CD4-positive, alpha-beta T cell (primary cell): ENCODE measurements at regions not wholly inside any gene's neighbourhood (a gene's known extent, or its start where the extent isn't known, plus 50 kb on each side); places are given as distances from the start of the nearest gene placed in this dataset.

Experiments used
- ATAC-seq: fragments of 200-7000 bp; cut with Tn5 transposase; one replicate; pipeline ENCODE4 v1.10.0; 2022; ENCODE audit warnings: mild to moderate bottlenecking; ENCODE audit not compliant: poor library complexity
- CTCF ChIA-PET: fragments of 350-600 bp; sonication (Branson Sonifier 250); formaldehyde crosslinking; loops from one replicate; lab custom pipeline; 2021; ENCODE audit warnings: antibody characterized with exemption, inconsistent platforms; lab: Charles Lee
- POLR2A ChIA-PET: fragments of 350-600 bp; sonication (Branson Sonifier 250); formaldehyde crosslinking; loops from one replicate; lab custom pipeline; 2021; ENCODE audit warnings: antibody characterized with exemption, inconsistent platforms; lab: Charles Lee
- DNase-seq, 14 experiments: peaks; one replicate each; pipeline ENCODE4 v3.0.0-alpha.2; 2013 to 2020; ENCODE audit warnings: mixed read lengths in 2 of 14
- H3K27ac ChIP-seq, 2 donors: one replicate each; pipeline versions ENCODE4 v1.5.1 to v1.7.0; 2013; ENCODE audit warnings: low read length in 2 of 2, low read depth in 1 of 2, mild to moderate bottlenecking in 1 of 2
- H3K27me3 ChIP-seq, 2 experiments: 1 replicate in 1 of 2; 2 replicates in 1 of 2; pipeline versions ENCODE4 v1.6.1 to v1.7.0; 2013; ENCODE audit warnings: low read length in 2 of 2, control low read depth in 1 of 2, mild to moderate bottlenecking in 1 of 2, moderate library complexity in 1 of 2; ENCODE audit not compliant: insufficient read depth in 2 of 2, control insufficient read depth in 1 of 2
- H3K36me3 ChIP-seq: one replicate; pipeline ENCODE4 v1.6.1; 2013; ENCODE audit warnings: low read length, control low read depth; ENCODE audit not compliant: insufficient read depth
- H3K4me1 ChIP-seq: one replicate; pipeline ENCODE4 v1.6.1; 2013; ENCODE audit warnings: low read length, control low read depth; ENCODE audit not compliant: insufficient read depth
- H3K4me3 ChIP-seq: one replicate; pipeline ENCODE4 v1.5.1; 2013; ENCODE audit warnings: mild to moderate bottlenecking, low read length, moderate library complexity
- H3K9me3 ChIP-seq, 2 experiments: 1 replicate in 1 of 2; 2 replicates in 1 of 2; pipeline versions ENCODE4 v1.6.1 to v1.7.0; 2013; ENCODE audit warnings: low read length in 2 of 2, mild to moderate bottlenecking in 2 of 2, control low read depth in 1 of 2, moderate library complexity in 1 of 2; ENCODE audit not compliant: control insufficient read depth in 1 of 2, insufficient read depth in 1 of 2
- H3K27ac Mint-ChIP-seq: one replicate; pipeline ENCODE4 v1.8.0; 2020; ENCODE audit warnings: mixed read lengths
- H3K27me3 Mint-ChIP-seq: one replicate; pipeline ENCODE4 v1.8.0; 2021; ENCODE audit warnings: mixed read lengths
- H3K36me3 Mint-ChIP-seq: one replicate; pipeline ENCODE4 v1.8.0; 2021; ENCODE audit warnings: low read depth, mixed read lengths
- H3K4me1 Mint-ChIP-seq: one replicate; pipeline ENCODE4 v1.8.0; 2021; ENCODE audit warnings: low read depth, mixed read lengths
- H3K4me3 Mint-ChIP-seq: one replicate; pipeline ENCODE4 v1.8.0; 2020; ENCODE audit warnings: mild to moderate bottlenecking, mixed read lengths
- H3K9me3 Mint-ChIP-seq: one replicate; pipeline ENCODE4 v1.8.0; 2020; ENCODE audit warnings: mixed read lengths
- intact Hi-C, 2 experiments: fragments of 100-400 bp; cut with DNase I in 1 of 2; cut with micrococcal nuclease in 1 of 2; formaldehyde crosslinking; loops; one replicate each; pipeline versions ENCODE4 v1.15.1 to v1.9.0; 2023 to 2025; cut with DNase I, micrococcal nuclease
- TF ChIP-seq, protein P1 (sequence below): fragments of 200-600 bp; IDR thresholded peaks from one replicate; pipeline ENCODE4 v1.8.0; 2022; ENCODE audit warnings: antibody characterized with exemption, mild to moderate bottlenecking

DNA sequence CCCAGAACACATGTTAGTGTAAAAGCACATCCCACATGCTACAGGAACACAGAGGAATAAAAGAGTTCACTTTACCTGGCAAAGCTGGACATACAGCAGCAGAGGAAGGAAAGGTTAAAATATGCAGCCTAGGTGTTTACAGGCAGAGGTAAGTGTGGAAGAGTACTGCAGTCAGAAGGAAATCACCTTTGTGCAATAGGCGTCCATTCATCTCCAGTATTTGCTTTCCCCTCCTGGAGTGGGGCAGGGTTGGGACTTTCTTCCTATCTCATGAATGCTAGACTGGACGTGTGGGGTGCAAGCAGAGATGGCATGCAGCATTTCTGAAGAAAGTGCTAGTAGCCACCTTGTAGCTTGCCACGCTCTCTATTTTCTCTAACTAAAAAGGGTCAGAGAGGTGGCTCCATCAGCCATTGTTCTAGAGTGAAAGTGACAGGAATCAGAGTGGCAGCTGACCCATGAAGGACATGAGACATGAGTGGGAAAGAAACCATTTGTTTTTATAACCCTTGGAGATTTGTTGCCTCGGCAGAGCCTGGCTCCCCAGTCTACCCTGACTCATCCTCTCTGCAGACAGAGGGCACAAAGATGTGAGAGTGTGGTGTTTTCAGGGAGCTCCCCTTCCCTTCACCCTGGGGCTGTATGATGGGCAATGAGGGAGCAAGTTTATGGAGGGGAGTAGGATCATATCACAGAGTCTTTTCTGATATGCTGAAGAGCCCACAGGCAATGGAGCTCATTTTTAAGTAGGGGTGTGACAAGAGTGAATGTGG is 101.2 kb upstream of the SEC61G start:
- no peaks in the 10 kb centered on the region for H3K4me1 Mint-ChIP-seq
- H3K36me3 Mint-ChIP-seq, result no peaks in the 10 kb centered on the region
- no peaks in the 10 kb centered on the region for H3K9me3 Mint-ChIP-seq
- TF ChIP-seq, protein P1, sequence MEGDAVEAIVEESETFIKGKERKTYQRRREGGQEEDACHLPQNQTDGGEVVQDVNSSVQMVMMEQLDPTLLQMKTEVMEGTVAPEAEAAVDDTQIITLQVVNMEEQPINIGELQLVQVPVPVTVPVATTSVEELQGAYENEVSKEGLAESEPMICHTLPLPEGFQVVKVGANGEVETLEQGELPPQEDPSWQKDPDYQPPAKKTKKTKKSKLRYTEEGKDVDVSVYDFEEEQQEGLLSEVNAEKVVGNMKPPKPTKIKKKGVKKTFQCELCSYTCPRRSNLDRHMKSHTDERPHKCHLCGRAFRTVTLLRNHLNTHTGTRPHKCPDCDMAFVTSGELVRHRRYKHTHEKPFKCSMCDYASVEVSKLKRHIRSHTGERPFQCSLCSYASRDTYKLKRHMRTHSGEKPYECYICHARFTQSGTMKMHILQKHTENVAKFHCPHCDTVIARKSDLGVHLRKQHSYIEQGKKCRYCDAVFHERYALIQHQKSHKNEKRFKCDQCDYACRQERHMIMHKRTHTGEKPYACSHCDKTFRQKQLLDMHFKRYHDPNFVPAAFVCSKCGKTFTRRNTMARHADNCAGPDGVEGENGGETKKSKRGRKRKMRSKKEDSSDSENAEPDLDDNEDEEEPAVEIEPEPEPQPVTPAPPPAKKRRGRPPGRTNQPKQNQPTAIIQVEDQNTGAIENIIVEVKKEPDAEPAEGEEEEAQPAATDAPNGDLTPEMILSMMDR, result no peak
- CTCF ChIA-PET, result no interaction called here
- ATAC-seq, result no peak
- intact Hi-C loops, result no loop called here
- POLR2A ChIA-PET, result no interaction called here
- peaks cover 33% of the 10 kb centered on the region for H3K27me3 Mint-ChIP-seq
- Histone ChIP-seq H3K4me3 (no peak overlapping the region), H3K36me3 (no peaks in the 10 kb centered on the region), H3K27ac (no peak overlapping the region), H3K9me3 (peaks cover 0 to 7% of the 10 kb centered on the region in 2 experiments), H3K4me1 (no peaks in the 10 kb centered on the region), H3K27me3 (peaks cover 0 to 4% of the 10 kb centered on the region in 2 experiments)
- H3K27ac Mint-ChIP-seq, result no peak overlapping the region
- DNase-seq, result no peak
- H3K4me3 Mint-ChIP-seq, result no peak overlapping the region

DNA sequence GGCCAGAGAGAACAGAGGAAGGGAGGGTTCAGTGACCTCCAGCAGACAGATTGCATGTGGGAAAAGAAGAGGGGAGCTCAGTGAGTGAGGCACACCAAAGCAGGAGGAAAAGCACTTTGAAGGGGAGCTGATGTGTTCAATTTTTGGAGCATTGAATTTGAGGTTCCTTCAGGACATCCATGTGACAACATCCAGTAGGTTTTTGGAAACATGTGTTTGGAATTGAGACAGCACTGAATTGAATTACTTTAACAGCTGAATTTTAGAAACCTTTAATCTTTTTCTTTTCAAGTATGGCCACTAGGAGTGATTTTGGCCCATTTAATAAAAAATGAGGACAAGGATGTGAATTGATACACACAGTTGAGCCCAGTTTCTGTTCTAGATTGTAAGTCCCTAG is 101.8 kb upstream of the SEC61G start:
- no peaks in the 10 kb centered on the region for H3K4me1 ChIP-seq
- Mint-ChIP-seq H3K27ac (no peak overlapping the region), H3K4me1 (no peaks in the 10 kb centered on the region), H3K36me3 (no peaks in the 10 kb centered on the region), H3K4me3 (no peak overlapping the region), H3K9me3 (no peaks in the 10 kb centered on the region), H3K27me3 (peaks cover 33% of the 10 kb centered on the region)
- H3K27ac ChIP-seq, result no peak overlapping the region
- ChIA-PET POLR2A (no interaction called here), CTCF (no interaction called here)
- no peaks in the 10 kb centered on the region for H3K36me3 ChIP-seq
- ATAC-seq (no peak), DNase-seq (no peak)
- TF ChIP-seq, protein P1, result no peak
- peaks cover 0 to 4% of the 10 kb centered on the region in 2 experiments for H3K9me3 ChIP-seq
- peaks cover 0 to 4% of the 10 kb centered on the region in 2 experiments for H3K27me3 ChIP-seq
- no peak overlapping the region for H3K4me3 ChIP-seq
- intact Hi-C loops, result no loop called here

DNA sequence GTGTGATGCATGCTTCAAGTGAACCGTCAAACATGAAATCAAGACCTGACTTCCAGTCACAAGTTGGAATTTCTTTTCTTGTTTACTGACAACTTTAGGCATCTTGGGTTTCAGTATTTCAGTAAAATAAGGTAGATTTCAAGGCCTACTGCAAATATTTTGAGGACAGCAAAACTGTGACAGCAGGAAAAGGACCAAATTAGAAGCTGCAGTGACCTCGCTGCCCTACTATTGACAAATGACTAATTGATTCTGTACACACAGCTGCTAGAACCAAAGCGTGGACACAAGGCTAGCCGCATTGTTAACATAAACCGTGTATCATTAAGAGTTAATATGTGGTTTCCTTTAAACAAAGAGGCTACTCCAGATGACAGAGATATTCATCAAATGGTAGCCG is 105.7 kb upstream of the SEC61G start:
- no peaks in the 10 kb centered on the region for H3K9me3 ChIP-seq
- no peak overlapping the region for H3K4me3 ChIP-seq
- H3K4me3 Mint-ChIP-seq, result no peak overlapping the region
- TF ChIP-seq, protein P1, result no peak
- H3K27ac ChIP-seq, result no peak overlapping the region
- DNase-seq, result no peak
- no peaks in the 10 kb centered on the region for H3K4me1 ChIP-seq
- H3K27ac Mint-ChIP-seq, result no peak overlapping the region
- ChIA-PET POLR2A (no interaction called here), CTCF (no interaction called here)
- no peaks in the 10 kb centered on the region for H3K4me1 Mint-ChIP-seq
- no peaks in the 10 kb centered on the region for H3K36me3 Mint-ChIP-seq
- no peak for ATAC-seq
- no peaks in the 10 kb centered on the region for H3K27me3 ChIP-seq
- peaks cover 25% of the 10 kb centered on the region for H3K27me3 Mint-ChIP-seq
- H3K9me3 Mint-ChIP-seq, result no peaks in the 10 kb centered on the region
- no peaks in the 10 kb centered on the region for H3K36me3 ChIP-seq
- intact Hi-C loops, result no loop called here
